ENCODE measurements at regions not wholly inside any gene's neighbourhood (a gene's known extent, or its start where the extent isn't known, plus 50 kb on each side); places are given as distances from the start of the nearest gene placed in this dataset.
A peak's percentile ranks its signal among the peaks of the same experiment; 100 is the strongest.

- Mint-ChIP-seq H3K4me1 (ENCODE audit: low read depth) (no peaks in the 10 kb centered on the region), H3K9me3 (no peaks in the 10 kb centered on the region), H3K36me3 (ENCODE audit: insufficient read depth in 2 of 2) (no peaks in the 10 kb centered on the region), H3K4me3 (no peak overlapping the region), H3K27me3 (ENCODE audit: low read depth) (no peaks in the 10 kb centered on the region), H3K27ac (no peak overlapping the region)
- DNase-seq (no peak), ATAC-seq (replicated peaks in 1 of 2) (no peak)
Measured at GRCh38 chr7:35581605-35582210, 113.2 kb downstream of the HERPUD2 start.

- Mint-ChIP-seq H3K4me1 (ENCODE audit: low read depth) (no peaks in the 10 kb centered on the region), H3K27ac (no peak overlapping the region), H3K4me3 (no peak overlapping the region), H3K27me3 (ENCODE audit: low read depth) (no peaks in the 10 kb centered on the region), H3K9me3 (no peaks in the 10 kb centered on the region), H3K36me3 (ENCODE audit: insufficient read depth in 2 of 2) (no peaks in the 10 kb centered on the region)
- ATAC-seq (replicated peaks in 1 of 2): no peak
- no peak for DNase-seq
Measured at GRCh38 chr7:35576031-35576573, 118.8 kb downstream of the HERPUD2 start.

GRCh38 chr7:35571611-35572240 lies 123.2 kb downstream of the HERPUD2 start:
- ATAC-seq (replicated peaks in 1 of 2) (no peak), DNase-seq (no peak)
- H3K27ac Mint-ChIP-seq: no peak overlapping the region
- no peaks in the 10 kb centered on the region for H3K9me3 Mint-ChIP-seq
- H3K27me3 Mint-ChIP-seq (ENCODE audit: low read depth): peaks cover 8% of the 10 kb centered on the region
- H3K36me3 Mint-ChIP-seq (ENCODE audit: insufficient read depth in 2 of 2): no peaks in the 10 kb centered on the region
- H3K4me3 Mint-ChIP-seq: no peak overlapping the region
- H3K4me1 Mint-ChIP-seq (ENCODE audit: low read depth): no peaks in the 10 kb centered on the region

DNA sequence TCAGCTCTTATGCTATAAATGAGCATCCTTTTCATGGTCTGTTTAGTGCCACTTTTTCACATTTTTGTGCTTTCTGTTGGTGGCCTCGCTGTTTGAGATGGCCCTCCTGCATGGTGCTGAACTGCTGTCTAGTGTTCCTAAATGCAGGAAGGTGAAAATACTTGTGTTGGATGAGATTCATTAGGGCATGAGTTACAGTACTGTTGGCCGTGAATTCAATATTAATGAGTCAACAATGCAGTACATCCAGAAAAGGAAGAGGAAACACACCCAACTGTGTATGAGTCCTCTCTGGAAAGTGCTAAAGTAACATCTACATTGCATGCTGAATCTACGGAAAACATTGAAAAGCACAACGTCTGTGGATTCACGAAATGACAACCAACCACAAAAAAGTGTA lies 124.0 kb downstream of the HERPUD2 start:
- Mint-ChIP-seq H3K4me3 (no peak overlapping the region), H3K4me1 (ENCODE audit: low read depth) (no peaks in the 10 kb centered on the region), H3K36me3 (ENCODE audit: insufficient read depth in 2 of 2) (no peaks in the 10 kb centered on the region)

GRCh38 chr7:35565927-35566326 lies 129.0 kb downstream of the HERPUD2 start:
- no peaks in the 10 kb centered on the region for H3K9me3 Mint-ChIP-seq
- H3K27ac Mint-ChIP-seq: no peak overlapping the region
- H3K4me1 Mint-ChIP-seq (ENCODE audit: low read depth): no peaks in the 10 kb centered on the region
- no peak overlapping the region for H3K4me3 Mint-ChIP-seq
- no peaks in the 10 kb centered on the region for H3K36me3 Mint-ChIP-seq (ENCODE audit: insufficient read depth in 2 of 2)
- DNase-seq: no peak
- ATAC-seq (replicated peaks in 1 of 2): no peak
- peaks cover 22% of the 10 kb centered on the region for H3K27me3 Mint-ChIP-seq (ENCODE audit: low read depth)

More for the DNA sequence above, 124.0 kb downstream of the HERPUD2 start:
- no peak for DNase-seq
- H3K27me3 Mint-ChIP-seq (ENCODE audit: low read depth): peaks cover 8% of the 10 kb centered on the region
- no peak overlapping the region for H3K27ac Mint-ChIP-seq
- no peaks in the 10 kb centered on the region for H3K9me3 Mint-ChIP-seq
- no peak for ATAC-seq (replicated peaks in 1 of 2)

DNA sequence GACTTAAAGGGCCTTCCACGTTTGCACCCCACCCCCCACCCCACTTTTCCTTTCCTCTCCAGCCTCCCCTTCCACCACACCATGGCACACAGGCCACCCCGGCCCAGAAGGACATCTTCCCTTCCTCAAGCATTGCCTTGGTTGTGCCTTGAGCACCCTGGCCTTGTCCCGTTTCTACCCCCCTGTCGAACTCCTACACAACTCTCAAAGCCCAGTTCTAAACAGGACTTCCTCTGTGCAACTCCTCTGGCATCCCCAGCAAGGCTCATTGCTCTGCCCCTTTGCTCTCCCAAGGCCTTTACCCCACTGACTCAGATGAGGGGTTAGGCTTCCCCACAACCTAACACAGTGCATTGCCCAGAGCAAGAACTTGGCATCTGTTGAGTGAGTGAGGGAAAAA lies 136.1 kb downstream of the HERPUD2 start:
- Mint-ChIP-seq H3K4me3 (no peak overlapping the region), H3K36me3 (ENCODE audit: insufficient read depth in 2 of 2) (no peaks in the 10 kb centered on the region), H3K27ac (no peak overlapping the region), H3K4me1 (ENCODE audit: low read depth) (no peaks in the 10 kb centered on the region), H3K9me3 (no peaks in the 10 kb centered on the region), H3K27me3 (ENCODE audit: low read depth) (peaks cover 15% of the 10 kb centered on the region)
- DNase-seq (no peak), ATAC-seq (replicated peaks in 1 of 2) (no peak)

DNA sequence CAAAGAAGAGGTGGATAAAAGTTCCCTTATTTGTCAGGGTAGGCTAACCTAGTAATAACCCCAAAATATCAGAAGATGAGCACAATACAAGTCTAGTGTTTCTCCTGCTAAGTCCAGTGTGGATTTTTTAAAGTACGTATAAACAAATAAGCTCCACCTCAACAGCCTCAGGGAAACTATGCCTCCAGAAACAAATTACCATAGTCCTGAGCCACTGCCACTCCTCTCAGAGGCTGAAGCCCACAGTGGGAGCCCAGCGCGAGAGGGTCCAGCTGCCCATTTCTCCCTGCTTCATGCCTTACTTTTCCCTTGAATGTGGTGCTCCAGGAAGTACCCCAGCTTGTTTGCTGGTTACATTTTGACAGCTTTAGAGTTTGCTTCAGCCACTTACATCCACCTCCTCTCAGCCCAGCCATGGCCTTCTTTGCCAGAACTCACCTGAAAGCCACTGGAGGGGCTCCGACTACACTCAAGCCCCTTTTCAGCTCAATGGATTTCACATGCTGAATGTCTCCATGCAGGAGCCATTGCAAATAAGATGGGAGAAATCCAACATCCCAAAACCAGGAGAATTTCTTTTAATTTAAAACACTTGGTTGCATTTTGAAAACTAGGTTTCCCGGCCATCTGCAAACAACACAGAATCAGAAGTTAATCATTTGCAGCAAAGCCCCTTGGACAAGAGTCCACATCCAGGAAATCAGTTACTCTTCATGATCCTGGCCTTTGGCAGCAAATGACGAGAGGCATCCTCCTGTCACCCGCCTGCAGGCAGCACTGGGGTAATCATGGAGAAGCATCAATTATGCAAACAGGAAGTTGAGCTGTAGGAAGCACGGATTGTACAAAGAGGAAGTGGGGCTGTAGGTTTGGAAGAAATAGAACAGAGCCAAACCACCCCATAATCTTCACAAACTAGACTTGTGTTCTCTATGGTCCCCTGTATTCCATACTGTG lies 138.1 kb downstream of the HERPUD2 start:
- Mint-ChIP-seq H3K9me3 (no peaks in the 10 kb centered on the region), H3K4me3 (no peak overlapping the region), H3K27ac (no peak overlapping the region), H3K4me1 (ENCODE audit: low read depth) (no peaks in the 10 kb centered on the region), H3K27me3 (ENCODE audit: low read depth) (peaks cover 15% of the 10 kb centered on the region), H3K36me3 (ENCODE audit: insufficient read depth in 2 of 2) (no peaks in the 10 kb centered on the region)
- DNase-seq: no peak
- no peak for ATAC-seq (replicated peaks in 1 of 2)

GRCh38 chr7:35555934-35556333 lies 139.0 kb downstream of the HERPUD2 start:
- Mint-ChIP-seq H3K27ac (no peak overlapping the region), H3K9me3 (no peaks in the 10 kb centered on the region), H3K4me3 (no peak overlapping the region), H3K4me1 (ENCODE audit: low read depth) (no peaks in the 10 kb centered on the region), H3K36me3 (ENCODE audit: insufficient read depth in 2 of 2) (no peaks in the 10 kb centered on the region), H3K27me3 (ENCODE audit: low read depth) (peaks cover 12% of the 10 kb centered on the region)
- DNase-seq (no peak), ATAC-seq (replicated peaks in 1 of 2) (peak; percentile 85 to 98)

- H3K36me3 Mint-ChIP-seq (ENCODE audit: insufficient read depth in 2 of 2): no peaks in the 10 kb centered on the region
- H3K27me3 Mint-ChIP-seq (ENCODE audit: low read depth): peaks cover 8% of the 10 kb centered on the region
- H3K27ac Mint-ChIP-seq: no peak overlapping the region
- no peaks in the 10 kb centered on the region for H3K4me1 Mint-ChIP-seq (ENCODE audit: low read depth)
- no peak for DNase-seq
- no peak for ATAC-seq (replicated peaks in 1 of 2)
- H3K9me3 Mint-ChIP-seq: no peaks in the 10 kb centered on the region
- no peak overlapping the region for H3K4me3 Mint-ChIP-seq
Measured at GRCh38 chr7:35555386-35555785, 139.5 kb downstream of the HERPUD2 start.

- ATAC-seq (replicated peaks in 1 of 2) (no peak), DNase-seq (no peak)
- peaks cover 8% of the 10 kb centered on the region for H3K27me3 Mint-ChIP-seq (ENCODE audit: low read depth)
- no peak overlapping the region for H3K4me3 Mint-ChIP-seq
- no peaks in the 10 kb centered on the region for H3K9me3 Mint-ChIP-seq
- no peaks in the 10 kb centered on the region for H3K36me3 Mint-ChIP-seq (ENCODE audit: insufficient read depth in 2 of 2)
- no peaks in the 10 kb centered on the region for H3K4me1 Mint-ChIP-seq (ENCODE audit: low read depth)
- H3K27ac Mint-ChIP-seq: no peak overlapping the region
Measured at GRCh38 chr7:35553519-35553918, 141.4 kb downstream of the HERPUD2 start.

- DNase-seq: no peak
- Mint-ChIP-seq H3K4me1 (ENCODE audit: low read depth) (no peaks in the 10 kb centered on the region), H3K27ac (no peak overlapping the region), H3K36me3 (ENCODE audit: insufficient read depth in 2 of 2) (no peaks in the 10 kb centered on the region), H3K4me3 (no peak overlapping the region), H3K27me3 (ENCODE audit: low read depth) (peaks cover 8% of the 10 kb centered on the region), H3K9me3 (no peaks in the 10 kb centered on the region)
- no peak for ATAC-seq (replicated peaks in 1 of 2)
Measured at GRCh38 chr7:35552691-35553090, 142.2 kb downstream of the HERPUD2 start.

DNA sequence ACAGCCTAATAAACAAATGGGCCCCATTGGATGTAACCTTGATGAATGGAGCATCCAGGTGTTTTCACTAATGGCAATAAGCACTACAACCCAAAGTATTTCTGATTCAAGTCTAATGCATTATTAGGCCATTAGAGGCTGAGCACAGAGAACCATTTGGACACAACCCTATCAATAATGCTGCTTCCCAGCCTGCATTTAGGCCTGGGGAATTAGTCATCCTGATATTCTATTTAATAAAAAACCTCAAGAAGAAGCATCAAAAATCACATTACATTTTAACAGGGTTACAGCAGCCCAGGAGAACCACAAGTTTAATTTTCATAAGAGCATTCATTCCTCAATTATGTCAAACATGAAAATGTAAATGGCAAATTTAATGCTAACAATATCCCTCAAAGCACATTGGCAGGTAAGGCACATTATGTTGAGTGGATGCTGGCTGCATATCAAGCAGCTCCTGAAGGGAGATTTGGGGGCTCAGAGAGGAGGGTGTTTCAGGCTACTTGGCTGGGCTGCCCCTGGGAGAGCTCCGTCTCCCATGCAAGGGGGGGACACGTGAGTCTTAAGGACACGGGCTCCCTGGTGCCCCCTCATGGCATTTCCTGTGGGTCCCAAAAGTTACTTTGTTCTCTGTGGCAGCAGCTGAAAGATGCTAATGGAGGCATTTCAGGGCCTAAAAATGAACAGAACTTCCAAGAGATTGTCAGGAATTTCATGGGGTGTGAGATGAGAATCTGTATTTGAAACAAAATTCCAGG lies 143.4 kb downstream of the HERPUD2 start:
- ATAC-seq (replicated peaks in 1 of 2) (no peak), DNase-seq (no peak)
- peaks cover 8% of the 10 kb centered on the region for H3K27me3 Mint-ChIP-seq (ENCODE audit: low read depth)
- no peak overlapping the region for H3K27ac Mint-ChIP-seq
- no peaks in the 10 kb centered on the region for H3K4me1 Mint-ChIP-seq (ENCODE audit: low read depth)
- no peaks in the 10 kb centered on the region for H3K36me3 Mint-ChIP-seq (ENCODE audit: insufficient read depth in 2 of 2)
- H3K9me3 Mint-ChIP-seq: no peaks in the 10 kb centered on the region
- no peak overlapping the region for H3K4me3 Mint-ChIP-seq
